VCaP (cell line): ENCODE measurements at regions not wholly inside any gene's neighbourhood (a gene's known extent, or its start where the extent isn't known, plus 50 kb on each side); places are given as distances from the start of the nearest gene placed in this dataset.
"Not testable (repeated sequence)": the region's sequence is repeated elsewhere in the genome, so short reads cannot be mapped to it uniquely, and the experiment has no call there.

Experiments
- H3K27ac ChIP-seq: fragments of 450-650 bp; 2 replicates; pipeline ENCODE4 v1.5.1; 2017
- TF ChIP-seq, protein P1 (sequence below): fragments of 450-650 bp; conservative IDR thresholded peaks from 2 replicates; pipeline ENCODE4 v1.5.1; 2017; ENCODE audit warnings: mild to moderate bottlenecking, moderate library complexity

- TF ChIP-seq, protein P1, sequence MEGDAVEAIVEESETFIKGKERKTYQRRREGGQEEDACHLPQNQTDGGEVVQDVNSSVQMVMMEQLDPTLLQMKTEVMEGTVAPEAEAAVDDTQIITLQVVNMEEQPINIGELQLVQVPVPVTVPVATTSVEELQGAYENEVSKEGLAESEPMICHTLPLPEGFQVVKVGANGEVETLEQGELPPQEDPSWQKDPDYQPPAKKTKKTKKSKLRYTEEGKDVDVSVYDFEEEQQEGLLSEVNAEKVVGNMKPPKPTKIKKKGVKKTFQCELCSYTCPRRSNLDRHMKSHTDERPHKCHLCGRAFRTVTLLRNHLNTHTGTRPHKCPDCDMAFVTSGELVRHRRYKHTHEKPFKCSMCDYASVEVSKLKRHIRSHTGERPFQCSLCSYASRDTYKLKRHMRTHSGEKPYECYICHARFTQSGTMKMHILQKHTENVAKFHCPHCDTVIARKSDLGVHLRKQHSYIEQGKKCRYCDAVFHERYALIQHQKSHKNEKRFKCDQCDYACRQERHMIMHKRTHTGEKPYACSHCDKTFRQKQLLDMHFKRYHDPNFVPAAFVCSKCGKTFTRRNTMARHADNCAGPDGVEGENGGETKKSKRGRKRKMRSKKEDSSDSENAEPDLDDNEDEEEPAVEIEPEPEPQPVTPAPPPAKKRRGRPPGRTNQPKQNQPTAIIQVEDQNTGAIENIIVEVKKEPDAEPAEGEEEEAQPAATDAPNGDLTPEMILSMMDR, result no peak
- peak overlapping the region; percentile 46 for H3K27ac ChIP-seq
Observed at GRCh38 chr2:16739778-16740581, 74.3 kb upstream of the CYRIA start.

- peak overlapping the region; percentile 46 for H3K27ac ChIP-seq
- TF ChIP-seq, protein P1, result no peak
Observed at GRCh38 chr2:16738361-16739225, 73.0 kb upstream of the CYRIA start.

GRCh38 chr2:16737812-16738211 is 72.2 kb upstream of the CYRIA start:
- TF ChIP-seq, protein P1, result no peak

DNA sequence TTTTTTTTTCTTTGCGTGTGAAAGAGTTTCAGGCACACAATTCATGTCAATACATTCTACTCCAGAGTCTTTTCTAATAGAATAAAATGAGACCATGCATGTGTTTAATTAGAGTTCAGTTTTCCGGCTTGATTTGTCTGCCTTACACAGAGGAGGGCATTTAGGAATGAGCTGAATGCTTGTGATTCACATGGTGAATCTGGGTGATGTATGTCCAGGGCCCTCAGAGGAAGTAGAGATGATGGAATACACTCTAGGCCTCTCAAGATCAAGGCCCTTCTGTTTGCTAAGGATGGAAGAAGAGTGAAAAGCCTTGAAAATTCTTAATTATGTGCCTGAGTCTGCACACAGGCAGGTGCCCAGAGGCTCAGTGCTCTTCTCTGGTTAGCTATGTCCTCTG is 71.0 kb upstream of the CYRIA start:
- H3K27ac ChIP-seq, result no peak overlapping the region
- TF ChIP-seq, protein P1, result no peak

More at GRCh38 chr2:16737812-16738211, 72.2 kb upstream of the CYRIA start:
- no peak overlapping the region for H3K27ac ChIP-seq

GRCh38 chr2:16729335-16729734 is 63.7 kb upstream of the CYRIA start:
- H3K27ac ChIP-seq, result no peak overlapping the region
- TF ChIP-seq, protein P1, result no peak

DNA sequence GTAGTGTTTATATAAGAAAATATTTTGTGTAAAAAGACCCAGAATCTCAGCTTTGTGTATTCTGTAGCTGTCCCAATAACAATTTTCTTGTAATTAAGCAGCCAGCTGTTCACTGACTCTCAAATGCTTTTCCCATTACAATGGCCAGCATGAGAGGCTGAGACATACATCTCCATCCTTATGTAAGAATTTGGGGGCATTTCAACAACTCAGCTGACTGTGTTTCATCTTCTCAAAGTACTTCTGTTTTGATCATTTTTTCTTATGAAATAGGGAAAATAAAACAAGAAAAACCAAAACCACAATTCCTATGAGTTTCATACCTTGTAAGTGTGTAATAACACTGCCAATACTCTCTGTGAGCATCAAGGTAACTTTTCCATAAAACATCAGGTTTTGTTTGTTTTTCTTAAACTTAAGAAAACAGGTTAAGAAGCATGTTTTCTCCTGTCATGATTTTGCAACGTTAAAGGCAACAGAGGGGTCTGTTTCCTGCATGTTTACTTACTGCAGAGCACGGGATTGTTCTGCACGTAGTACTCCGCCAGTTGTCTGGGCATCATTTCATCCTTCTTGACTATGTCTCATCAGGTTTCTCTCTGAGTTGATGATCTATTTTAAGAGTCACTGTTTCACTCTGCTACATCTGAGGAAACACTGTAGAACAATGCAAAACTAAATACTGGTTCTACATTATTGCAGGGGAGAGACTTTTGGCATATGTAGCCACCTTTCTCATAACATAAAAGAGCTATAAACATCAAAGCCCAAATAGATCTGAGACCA is 62.9 kb upstream of the CYRIA start:
- H3K27ac ChIP-seq, result no peak overlapping the region
- TF ChIP-seq, protein P1, result no peak

DNA sequence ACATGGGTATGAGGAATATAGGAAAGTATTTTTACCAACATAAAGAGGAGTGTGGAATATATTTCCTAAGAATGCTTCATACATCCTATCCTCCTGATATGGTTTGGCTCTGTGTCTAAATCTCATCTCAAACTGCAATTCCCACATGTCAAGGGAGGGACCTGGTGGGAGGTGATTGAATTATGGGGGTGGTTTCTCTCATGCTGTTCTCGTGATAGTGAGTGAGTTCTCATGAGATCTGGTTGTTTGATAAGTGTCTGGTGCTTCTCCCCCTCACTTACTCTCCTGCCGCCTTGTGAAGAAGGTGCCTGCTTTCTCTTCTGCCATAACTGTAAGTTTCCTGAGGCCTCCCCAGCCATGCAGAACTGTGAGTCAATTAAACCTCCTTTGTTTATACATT is 62.2 kb upstream of the CYRIA start:
- H3K27ac ChIP-seq, result not testable (repeated sequence)
